WTC11 (cell line): ENCODE measurements at regions not wholly inside any gene's neighbourhood (a gene's known extent, or its start where the extent isn't known, plus 50 kb on each side); places are given as distances from the start of the nearest gene placed in this dataset.

Experiments
- CREB1 ChIP-seq: sonication (generic); formaldehyde crosslinking; IDR thresholded peaks from 2 replicates; pipeline ENCODE4 v1.8.0; 2023; ENCODE audit warnings: mild to moderate bottlenecking, missing genetic modification reagents
- JUN ChIP-seq: sonication (generic); formaldehyde crosslinking; IDR thresholded peaks from 2 replicates; pipeline ENCODE4 v1.8.0; 2023; ENCODE audit warnings: mild to moderate bottlenecking, missing genetic modification reagents
- NFE2L1 ChIP-seq: sonication (generic); formaldehyde crosslinking; IDR thresholded peaks from 2 replicates; pipeline ENCODE4 v1.8.1; 2023; ENCODE audit warnings: missing genetic modification reagents
- SP1 ChIP-seq: sonication (generic); formaldehyde crosslinking; conservative IDR thresholded peaks from 2 replicates; pipeline ENCODE4 v1.8.1; 2022; ENCODE audit warnings: missing genetic modification reagents
- ZBTB21 ChIP-seq: sonication (generic); formaldehyde crosslinking; IDR thresholded peaks from 2 replicates; pipeline ENCODE4 v1.8.1; 2023; ENCODE audit warnings: mild to moderate bottlenecking, missing genetic modification reagents, borderline replicate concordance
- ZNF121 ChIP-seq: sonication (generic); formaldehyde crosslinking; IDR thresholded peaks from 2 replicates; pipeline ENCODE4 v1.8.0; 2023; ENCODE audit warnings: missing genetic modification reagents
- TF ChIP-seq, protein P1 (sequence below): fragments of 200-600 bp; IDR thresholded peaks from 2 replicates; pipeline ENCODE4 v1.8.0; 2022; ENCODE audit warnings: antibody characterized with exemption
- TF ChIP-seq, protein P2 (sequence below): sonication (generic); formaldehyde crosslinking; IDR thresholded peaks from 2 replicates; pipeline ENCODE4 v1.8.1; 2023; ENCODE audit warnings: mild to moderate bottlenecking, moderate library complexity, missing genetic modification reagents
- TF ChIP-seq, protein P3 (sequence below): sonication (generic); formaldehyde crosslinking; IDR thresholded peaks from 2 replicates; pipeline ENCODE4 v1.8.1; 2023; ENCODE audit warnings: mild to moderate bottlenecking, missing genetic modification reagents
- TF ChIP-seq, protein P4 (sequence below): sonication (generic); formaldehyde crosslinking; IDR thresholded peaks from 2 replicates; pipeline ENCODE4 v1.8.1; 2022; ENCODE audit warnings: low read depth, missing genetic modification reagents, borderline replicate concordance
- TF ChIP-seq, protein P5 (sequence below): sonication (generic); formaldehyde crosslinking; IDR thresholded peaks from 2 replicates; pipeline ENCODE4 v1.8.1; 2023; ENCODE audit warnings: mild to moderate bottlenecking, missing genetic modification reagents, moderate library complexity

DNA sequence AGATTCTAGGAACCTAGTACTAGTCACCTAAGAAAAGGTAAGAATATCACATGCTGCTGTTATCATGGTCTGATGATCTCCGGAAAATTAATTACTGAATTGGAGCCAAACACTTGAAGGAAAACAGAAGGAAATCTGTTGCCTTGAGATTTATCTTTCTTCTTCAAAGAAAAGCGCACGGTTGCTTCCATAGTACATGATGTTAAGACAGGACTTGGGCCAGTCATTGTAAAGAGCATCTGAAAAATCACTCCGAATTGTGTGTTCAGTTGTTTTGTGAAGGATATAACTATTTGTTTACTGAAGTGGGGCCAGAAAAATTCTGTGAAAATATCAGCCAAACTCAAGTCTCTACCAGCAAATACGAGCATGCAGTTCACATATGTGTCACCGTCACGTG is 134.9 kb upstream of the FOXN3 start:
- TF ChIP-seq NFE2L1 (CRISPR knock-in tag) (no peak), ZNF121 (no peak), ZBTB21 (CRISPR knock-in tag) (no peak), SP1 (CRISPR knock-in tag) (no peak), JUN (no peak), CREB1 (no peak)
- TF ChIP-seq, protein P1, sequence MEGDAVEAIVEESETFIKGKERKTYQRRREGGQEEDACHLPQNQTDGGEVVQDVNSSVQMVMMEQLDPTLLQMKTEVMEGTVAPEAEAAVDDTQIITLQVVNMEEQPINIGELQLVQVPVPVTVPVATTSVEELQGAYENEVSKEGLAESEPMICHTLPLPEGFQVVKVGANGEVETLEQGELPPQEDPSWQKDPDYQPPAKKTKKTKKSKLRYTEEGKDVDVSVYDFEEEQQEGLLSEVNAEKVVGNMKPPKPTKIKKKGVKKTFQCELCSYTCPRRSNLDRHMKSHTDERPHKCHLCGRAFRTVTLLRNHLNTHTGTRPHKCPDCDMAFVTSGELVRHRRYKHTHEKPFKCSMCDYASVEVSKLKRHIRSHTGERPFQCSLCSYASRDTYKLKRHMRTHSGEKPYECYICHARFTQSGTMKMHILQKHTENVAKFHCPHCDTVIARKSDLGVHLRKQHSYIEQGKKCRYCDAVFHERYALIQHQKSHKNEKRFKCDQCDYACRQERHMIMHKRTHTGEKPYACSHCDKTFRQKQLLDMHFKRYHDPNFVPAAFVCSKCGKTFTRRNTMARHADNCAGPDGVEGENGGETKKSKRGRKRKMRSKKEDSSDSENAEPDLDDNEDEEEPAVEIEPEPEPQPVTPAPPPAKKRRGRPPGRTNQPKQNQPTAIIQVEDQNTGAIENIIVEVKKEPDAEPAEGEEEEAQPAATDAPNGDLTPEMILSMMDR = no peak
- TF ChIP-seq, protein P2, sequence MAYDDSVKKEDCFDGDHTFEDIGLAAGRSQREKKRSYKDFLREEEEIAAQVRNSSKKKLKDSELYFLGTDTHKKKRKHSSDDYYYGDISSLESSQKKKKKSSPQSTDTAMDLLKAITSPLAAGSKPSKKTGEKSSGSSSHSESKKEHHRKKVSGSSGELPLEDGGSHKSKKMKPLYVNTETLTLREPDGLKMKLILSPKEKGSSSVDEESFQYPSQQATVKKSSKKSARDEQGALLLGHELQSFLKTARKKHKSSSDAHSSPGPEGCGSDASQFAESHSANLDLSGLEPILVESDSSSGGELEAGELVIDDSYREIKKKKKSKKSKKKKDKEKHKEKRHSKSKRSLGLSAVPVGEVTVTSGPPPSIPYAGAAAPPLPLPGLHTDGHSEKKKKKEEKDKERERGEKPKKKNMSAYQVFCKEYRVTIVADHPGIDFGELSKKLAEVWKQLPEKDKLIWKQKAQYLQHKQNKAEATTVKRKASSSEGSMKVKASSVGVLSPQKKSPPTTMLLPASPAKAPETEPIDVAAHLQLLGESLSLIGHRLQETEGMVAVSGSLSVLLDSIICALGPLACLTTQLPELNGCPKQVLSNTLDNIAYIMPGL (CRISPR knock-in tag) = no peak
- TF ChIP-seq, protein P3, sequence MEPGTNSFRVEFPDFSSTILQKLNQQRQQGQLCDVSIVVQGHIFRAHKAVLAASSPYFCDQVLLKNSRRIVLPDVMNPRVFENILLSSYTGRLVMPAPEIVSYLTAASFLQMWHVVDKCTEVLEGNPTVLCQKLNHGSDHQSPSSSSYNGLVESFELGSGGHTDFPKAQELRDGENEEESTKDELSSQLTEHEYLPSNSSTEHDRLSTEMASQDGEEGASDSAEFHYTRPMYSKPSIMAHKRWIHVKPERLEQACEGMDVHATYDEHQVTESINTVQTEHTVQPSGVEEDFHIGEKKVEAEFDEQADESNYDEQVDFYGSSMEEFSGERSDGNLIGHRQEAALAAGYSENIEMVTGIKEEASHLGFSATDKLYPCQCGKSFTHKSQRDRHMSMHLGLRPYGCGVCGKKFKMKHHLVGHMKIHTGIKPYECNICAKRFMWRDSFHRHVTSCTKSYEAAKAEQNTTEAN (CRISPR knock-in tag) = no peak
- TF ChIP-seq, protein P4, sequence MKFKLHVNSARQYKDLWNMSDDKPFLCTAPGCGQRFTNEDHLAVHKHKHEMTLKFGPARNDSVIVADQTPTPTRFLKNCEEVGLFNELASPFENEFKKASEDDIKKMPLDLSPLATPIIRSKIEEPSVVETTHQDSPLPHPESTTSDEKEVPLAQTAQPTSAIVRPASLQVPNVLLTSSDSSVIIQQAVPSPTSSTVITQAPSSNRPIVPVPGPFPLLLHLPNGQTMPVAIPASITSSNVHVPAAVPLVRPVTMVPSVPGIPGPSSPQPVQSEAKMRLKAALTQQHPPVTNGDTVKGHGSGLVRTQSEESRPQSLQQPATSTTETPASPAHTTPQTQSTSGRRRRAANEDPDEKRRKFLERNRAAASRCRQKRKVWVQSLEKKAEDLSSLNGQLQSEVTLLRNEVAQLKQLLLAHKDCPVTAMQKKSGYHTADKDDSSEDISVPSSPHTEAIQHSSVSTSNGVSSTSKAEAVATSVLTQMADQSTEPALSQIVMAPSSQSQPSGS (CRISPR knock-in tag) = no peak
- TF ChIP-seq, protein P5, sequence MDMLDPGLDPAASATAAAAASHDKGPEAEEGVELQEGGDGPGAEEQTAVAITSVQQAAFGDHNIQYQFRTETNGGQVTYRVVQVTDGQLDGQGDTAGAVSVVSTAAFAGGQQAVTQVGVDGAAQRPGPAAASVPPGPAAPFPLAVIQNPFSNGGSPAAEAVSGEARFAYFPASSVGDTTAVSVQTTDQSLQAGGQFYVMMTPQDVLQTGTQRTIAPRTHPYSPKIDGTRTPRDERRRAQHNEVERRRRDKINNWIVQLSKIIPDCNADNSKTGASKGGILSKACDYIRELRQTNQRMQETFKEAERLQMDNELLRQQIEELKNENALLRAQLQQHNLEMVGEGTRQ = no peak
